Fibroblast of lung (primary cell): ENCODE measurements at regions not wholly inside any gene's neighbourhood (a gene's known extent, or its start where the extent isn't known, plus 50 kb on each side); places are given as distances from the start of the nearest gene placed in this dataset.

Experiments used
- CTCF ChIP-seq, 2 donors: IDR thresholded peaks in 1 of 2; conservative IDR thresholded peaks in 1 of 2; 1 replicate in 1 of 2; 2 replicates in 1 of 2; pipeline ENCODE4 v1.5.1; 2011 to 2012; ENCODE audit warnings: low read length in 2 of 2, control low read depth in 1 of 2, inconsistent platforms in 1 of 2, low read depth in 1 of 2, mild to moderate bottlenecking in 1 of 2
- EZH2 ChIP-seq: IDR thresholded peaks from 2 replicates; pipeline ENCODE4 v1.5.1; 2012; ENCODE audit warnings: low read length, control low read depth, mild to moderate bottlenecking; ENCODE audit errors: missing control alignments

DNA sequence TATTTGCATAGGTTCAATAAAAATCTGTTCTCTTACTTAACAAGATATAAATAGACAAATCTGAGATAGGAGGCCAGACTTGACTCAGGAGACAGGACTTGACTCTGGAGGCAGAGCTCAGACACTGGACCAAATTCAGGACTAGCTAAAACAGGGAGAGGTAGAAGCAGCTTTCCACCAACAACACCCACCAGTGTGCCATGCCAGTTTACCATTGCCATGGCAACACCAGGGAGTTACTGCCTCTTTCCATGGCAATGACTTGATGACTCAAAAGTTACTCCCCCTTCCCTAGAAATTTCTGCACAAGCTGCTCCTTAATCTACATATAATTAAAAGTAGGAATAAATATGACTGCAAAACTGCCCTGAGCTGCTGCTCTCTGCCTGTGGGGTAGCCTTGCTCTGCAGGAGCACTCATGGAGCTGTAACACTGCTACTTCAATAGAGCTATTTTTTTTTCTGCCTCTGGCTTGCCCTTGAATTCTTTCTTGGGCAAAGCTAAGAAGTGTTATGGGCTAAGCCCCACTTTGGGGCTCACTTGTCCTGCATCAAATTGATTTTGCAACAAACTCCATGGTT lies 473.0 kb downstream of the PLK2 start:
- TF ChIP-seq EZH2 (no peak), CTCF (conservative IDR thresholded peaks at IDR 0.05 in 1 of 2, IDR thresholded peaks at IDR 0.05 in 1 of 2; ENCODE audit: low read depth in 1 of 2, low read length in 2 of 2) (no peak)
